HCT116 (cell line): ENCODE measurements at regions not wholly inside any gene's neighbourhood (a gene's known extent, or its start where the extent isn't known, plus 50 kb on each side); places are given as distances from the start of the nearest gene placed in this dataset.

ENCODE experiments used
- CBX3 ChIP-seq: IDR thresholded peaks from 2 replicates; pipeline ENCODE4 v1.6.1; 2012; ENCODE audit warnings: low read depth
- EZH2 ChIP-seq: fragments of 200-600 bp; sonication (generic); IDR thresholded peaks from 2 replicates; pipeline ENCODE4 v1.6.1; 2017; ENCODE audit warnings: antibody characterized with exemption, mixed run types
- JUND ChIP-seq: IDR thresholded peaks from 2 replicates; pipeline ENCODE4 v1.6.1; 2012
- POLR2A ChIP-seq: IDR thresholded peaks from 2 replicates; pipeline ENCODE4 v1.7.0; 2011; ENCODE audit warnings: borderline replicate concordance; ENCODE audit not compliant: insufficient read depth, insufficient read length; ENCODE audit errors: extremely low read depth
- POLR2AphosphoS5 ChIP-seq: IDR thresholded peaks from 2 replicates; pipeline ENCODE4 v1.6.1; 2011; ENCODE audit warnings: mild to moderate bottlenecking, low read depth, low read length, moderate library complexity
- SP1 ChIP-seq: IDR thresholded peaks from 2 replicates; pipeline ENCODE4 v1.6.1; 2012; ENCODE audit warnings: low read depth
- ZNF274 ChIP-seq: fragments of 200-500 bp; sonication (Bioruptor generic); IDR thresholded peaks from 2 replicates; pipeline ENCODE4 v1.6.1; 2014; ENCODE audit warnings: mild to moderate bottlenecking, low read depth, low read length, inconsistent platforms
- TF ChIP-seq, protein P1 (sequence below): IDR thresholded peaks from 2 replicates; pipeline ENCODE4 v1.6.1; 2012; ENCODE audit warnings: low read depth
- TF ChIP-seq, protein P2 (sequence below), 3 experiments: fragments of 200-600 bp in 1 of 3; sonication (generic) in 1 of 3; IDR thresholded peaks in 2 of 3; conservative IDR thresholded peaks in 1 of 3; 2 replicates each; pipeline ENCODE4 v1.5.1; 2012 to 2017; ENCODE audit warnings: low read depth in 2 of 3, low read length in 2 of 3, antibody characterized with exemption in 1 of 3, borderline replicate concordance in 1 of 3, control low read depth in 1 of 3, mild to moderate bottlenecking in 1 of 3, mixed read lengths in 1 of 3, mixed run types in 1 of 3, moderate library complexity in 1 of 3; ENCODE audit not compliant: insufficient read depth in 1 of 3
- TF ChIP-seq, protein P3 (sequence below): IDR thresholded peaks from 2 replicates; pipeline ENCODE4 v1.6.1; 2011; ENCODE audit warnings: mild to moderate bottlenecking, low read length, moderate library complexity; ENCODE audit not compliant: insufficient replicate concordance; ENCODE audit errors: extremely low read depth

DNA sequence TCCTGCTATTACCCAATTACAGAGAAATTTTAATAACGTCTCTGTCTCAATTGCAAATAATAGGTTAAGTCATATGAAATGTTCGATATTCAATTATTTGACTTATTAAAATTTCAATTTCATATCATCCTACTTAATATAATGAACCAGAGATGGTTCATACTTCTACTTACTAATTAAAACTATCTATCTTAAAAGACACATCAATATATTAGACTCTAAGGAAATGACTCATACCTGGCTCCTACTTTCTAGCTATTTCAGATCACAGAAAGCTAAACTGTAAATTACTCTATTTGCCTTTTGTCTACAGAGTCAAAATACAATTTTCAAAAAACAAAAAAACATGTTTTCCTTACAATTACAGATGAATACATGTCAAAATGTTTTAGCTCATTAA lies 99.6 kb downstream of the CAPZA3 start:
- TF ChIP-seq EZH2 (no peak), POLR2A (no peak), ZNF274 (no peak), CBX3 (no peak), SP1 (no peak), POLR2AphosphoS5 (no peak), JUND (no peak)
- TF ChIP-seq, protein P1, sequence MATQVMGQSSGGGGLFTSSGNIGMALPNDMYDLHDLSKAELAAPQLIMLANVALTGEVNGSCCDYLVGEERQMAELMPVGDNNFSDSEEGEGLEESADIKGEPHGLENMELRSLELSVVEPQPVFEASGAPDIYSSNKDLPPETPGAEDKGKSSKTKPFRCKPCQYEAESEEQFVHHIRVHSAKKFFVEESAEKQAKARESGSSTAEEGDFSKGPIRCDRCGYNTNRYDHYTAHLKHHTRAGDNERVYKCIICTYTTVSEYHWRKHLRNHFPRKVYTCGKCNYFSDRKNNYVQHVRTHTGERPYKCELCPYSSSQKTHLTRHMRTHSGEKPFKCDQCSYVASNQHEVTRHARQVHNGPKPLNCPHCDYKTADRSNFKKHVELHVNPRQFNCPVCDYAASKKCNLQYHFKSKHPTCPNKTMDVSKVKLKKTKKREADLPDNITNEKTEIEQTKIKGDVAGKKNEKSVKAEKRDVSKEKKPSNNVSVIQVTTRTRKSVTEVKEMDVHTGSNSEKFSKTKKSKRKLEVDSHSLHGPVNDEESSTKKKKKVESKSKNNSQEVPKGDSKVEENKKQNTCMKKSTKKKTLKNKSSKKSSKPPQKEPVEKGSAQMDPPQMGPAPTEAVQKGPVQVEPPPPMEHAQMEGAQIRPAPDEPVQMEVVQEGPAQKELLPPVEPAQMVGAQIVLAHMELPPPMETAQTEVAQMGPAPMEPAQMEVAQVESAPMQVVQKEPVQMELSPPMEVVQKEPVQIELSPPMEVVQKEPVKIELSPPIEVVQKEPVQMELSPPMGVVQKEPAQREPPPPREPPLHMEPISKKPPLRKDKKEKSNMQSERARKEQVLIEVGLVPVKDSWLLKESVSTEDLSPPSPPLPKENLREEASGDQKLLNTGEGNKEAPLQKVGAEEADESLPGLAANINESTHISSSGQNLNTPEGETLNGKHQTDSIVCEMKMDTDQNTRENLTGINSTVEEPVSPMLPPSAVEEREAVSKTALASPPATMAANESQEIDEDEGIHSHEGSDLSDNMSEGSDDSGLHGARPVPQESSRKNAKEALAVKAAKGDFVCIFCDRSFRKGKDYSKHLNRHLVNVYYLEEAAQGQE: no peak
- TF ChIP-seq, protein P2, sequence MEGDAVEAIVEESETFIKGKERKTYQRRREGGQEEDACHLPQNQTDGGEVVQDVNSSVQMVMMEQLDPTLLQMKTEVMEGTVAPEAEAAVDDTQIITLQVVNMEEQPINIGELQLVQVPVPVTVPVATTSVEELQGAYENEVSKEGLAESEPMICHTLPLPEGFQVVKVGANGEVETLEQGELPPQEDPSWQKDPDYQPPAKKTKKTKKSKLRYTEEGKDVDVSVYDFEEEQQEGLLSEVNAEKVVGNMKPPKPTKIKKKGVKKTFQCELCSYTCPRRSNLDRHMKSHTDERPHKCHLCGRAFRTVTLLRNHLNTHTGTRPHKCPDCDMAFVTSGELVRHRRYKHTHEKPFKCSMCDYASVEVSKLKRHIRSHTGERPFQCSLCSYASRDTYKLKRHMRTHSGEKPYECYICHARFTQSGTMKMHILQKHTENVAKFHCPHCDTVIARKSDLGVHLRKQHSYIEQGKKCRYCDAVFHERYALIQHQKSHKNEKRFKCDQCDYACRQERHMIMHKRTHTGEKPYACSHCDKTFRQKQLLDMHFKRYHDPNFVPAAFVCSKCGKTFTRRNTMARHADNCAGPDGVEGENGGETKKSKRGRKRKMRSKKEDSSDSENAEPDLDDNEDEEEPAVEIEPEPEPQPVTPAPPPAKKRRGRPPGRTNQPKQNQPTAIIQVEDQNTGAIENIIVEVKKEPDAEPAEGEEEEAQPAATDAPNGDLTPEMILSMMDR (IDR thresholded peaks at IDR 0.05 in 2 of 3, conservative IDR thresholded peaks at IDR 0.05 in 1 of 3; ENCODE audit: borderline replicate concordance in 1 of 3, insufficient read depth in 1 of 3, low read depth in 2 of 3, low read length in 2 of 3): no peak
- TF ChIP-seq, protein P3, sequence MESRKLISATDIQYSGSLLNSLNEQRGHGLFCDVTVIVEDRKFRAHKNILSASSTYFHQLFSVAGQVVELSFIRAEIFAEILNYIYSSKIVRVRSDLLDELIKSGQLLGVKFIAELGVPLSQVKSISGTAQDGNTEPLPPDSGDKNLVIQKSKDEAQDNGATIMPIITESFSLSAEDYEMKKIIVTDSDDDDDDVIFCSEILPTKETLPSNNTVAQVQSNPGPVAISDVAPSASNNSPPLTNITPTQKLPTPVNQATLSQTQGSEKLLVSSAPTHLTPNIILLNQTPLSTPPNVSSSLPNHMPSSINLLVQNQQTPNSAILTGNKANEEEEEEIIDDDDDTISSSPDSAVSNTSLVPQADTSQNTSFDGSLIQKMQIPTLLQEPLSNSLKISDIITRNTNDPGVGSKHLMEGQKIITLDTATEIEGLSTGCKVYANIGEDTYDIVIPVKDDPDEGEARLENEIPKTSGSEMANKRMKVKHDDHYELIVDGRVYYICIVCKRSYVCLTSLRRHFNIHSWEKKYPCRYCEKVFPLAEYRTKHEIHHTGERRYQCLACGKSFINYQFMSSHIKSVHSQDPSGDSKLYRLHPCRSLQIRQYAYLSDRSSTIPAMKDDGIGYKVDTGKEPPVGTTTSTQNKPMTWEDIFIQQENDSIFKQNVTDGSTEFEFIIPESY: no peak
